ENCODE measurements at regions not wholly inside any gene's neighbourhood (a gene's known extent, or its start where the extent isn't known, plus 50 kb on each side); places are given as distances from the start of the nearest gene placed in this dataset.

DNA sequence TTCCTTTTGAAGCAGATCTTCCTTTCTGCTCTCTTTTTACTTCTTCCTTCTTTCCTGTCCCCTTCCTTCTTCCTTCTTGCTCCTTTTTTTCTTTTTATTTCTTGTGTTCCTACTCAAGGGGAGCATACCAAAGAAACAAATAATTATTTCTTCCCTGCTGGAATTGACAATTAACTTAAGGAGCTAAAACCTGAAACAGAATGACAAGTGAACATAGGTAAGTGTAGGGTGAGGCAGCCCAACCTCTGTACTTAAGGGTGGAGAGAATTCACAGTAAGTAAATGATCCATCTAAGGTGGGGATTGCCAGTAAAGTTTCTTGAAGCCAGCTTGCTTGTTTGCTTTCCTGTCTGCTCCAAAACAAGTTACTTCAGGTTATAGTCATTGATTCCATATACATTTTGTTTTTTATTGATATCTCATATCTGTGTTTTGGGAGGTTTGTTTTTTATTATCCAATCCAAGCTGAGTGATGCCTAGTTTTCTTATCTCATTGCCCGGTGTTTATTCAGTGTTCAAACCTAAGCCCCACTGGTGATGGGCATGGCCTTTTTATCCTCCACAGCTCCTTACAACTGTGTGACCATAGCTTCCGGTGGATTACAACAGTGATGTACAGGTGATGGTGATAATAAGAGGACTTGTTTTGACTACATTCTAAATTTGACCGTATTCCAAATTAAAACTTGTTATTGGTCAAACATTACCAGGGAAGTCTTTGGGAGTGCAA is 133.2 kb upstream of the IVNS1ABP start:
- no peak for DNase-seq (ENCODE audit: extremely low spot score, unreplicated experiment)
- H3K27me3 Mint-ChIP-seq (ENCODE audit: unreplicated experiment): no peaks in the 10 kb centered on the region
- H3K4me1 Mint-ChIP-seq (ENCODE audit: unreplicated experiment): peaks cover 31% of the 10 kb centered on the region
- no peak overlapping the region for H3K4me3 Mint-ChIP-seq (ENCODE audit: unreplicated experiment)
- no peaks in the 10 kb centered on the region for H3K9me3 Mint-ChIP-seq (ENCODE audit: unreplicated experiment)
- TF ChIP-seq, protein P1, sequence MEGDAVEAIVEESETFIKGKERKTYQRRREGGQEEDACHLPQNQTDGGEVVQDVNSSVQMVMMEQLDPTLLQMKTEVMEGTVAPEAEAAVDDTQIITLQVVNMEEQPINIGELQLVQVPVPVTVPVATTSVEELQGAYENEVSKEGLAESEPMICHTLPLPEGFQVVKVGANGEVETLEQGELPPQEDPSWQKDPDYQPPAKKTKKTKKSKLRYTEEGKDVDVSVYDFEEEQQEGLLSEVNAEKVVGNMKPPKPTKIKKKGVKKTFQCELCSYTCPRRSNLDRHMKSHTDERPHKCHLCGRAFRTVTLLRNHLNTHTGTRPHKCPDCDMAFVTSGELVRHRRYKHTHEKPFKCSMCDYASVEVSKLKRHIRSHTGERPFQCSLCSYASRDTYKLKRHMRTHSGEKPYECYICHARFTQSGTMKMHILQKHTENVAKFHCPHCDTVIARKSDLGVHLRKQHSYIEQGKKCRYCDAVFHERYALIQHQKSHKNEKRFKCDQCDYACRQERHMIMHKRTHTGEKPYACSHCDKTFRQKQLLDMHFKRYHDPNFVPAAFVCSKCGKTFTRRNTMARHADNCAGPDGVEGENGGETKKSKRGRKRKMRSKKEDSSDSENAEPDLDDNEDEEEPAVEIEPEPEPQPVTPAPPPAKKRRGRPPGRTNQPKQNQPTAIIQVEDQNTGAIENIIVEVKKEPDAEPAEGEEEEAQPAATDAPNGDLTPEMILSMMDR (IDR thresholded peaks at IDR 0.05): no peak
- H3K27ac Mint-ChIP-seq (ENCODE audit: unreplicated experiment): no peak overlapping the region
- H3K36me3 Mint-ChIP-seq (ENCODE audit: unreplicated experiment): no peaks in the 10 kb centered on the region

DNA sequence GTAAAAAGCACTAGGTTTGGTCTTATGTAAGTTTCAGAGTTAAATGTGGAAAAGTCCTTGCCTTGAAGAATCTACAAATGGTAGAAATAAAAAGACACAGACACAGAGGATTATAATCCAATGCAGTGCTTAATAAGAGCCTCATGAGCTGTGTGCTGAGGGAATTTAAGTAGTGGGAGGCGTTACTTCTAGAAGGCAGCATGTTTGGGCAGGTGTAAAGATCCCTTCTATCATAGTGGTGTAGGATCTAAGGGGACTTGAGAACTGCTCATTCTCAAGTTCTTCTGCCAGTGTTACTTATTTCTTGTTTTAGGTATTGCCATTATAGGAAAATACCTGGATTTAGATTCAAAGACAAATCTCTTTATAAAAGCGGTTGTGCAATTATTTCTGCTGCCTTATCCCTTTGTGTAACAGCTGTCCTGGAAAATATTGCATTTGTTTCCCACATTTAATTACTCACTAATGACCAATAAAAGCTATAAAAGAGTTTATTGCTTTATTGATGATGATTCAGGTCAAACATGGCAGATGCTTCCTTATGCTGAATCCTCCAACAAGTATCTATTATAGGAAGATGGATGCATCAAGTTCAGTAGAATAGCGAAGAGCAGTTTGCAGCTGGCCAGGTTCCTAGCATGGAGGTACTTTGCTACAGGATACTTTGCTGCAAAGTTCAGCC is 132.5 kb upstream of the IVNS1ABP start:
- H3K4me1 Mint-ChIP-seq (ENCODE audit: unreplicated experiment): peaks cover 37% of the 10 kb centered on the region
- TF ChIP-seq, protein P1 (IDR thresholded peaks at IDR 0.05): no peak
- H3K36me3 Mint-ChIP-seq (ENCODE audit: unreplicated experiment): no peaks in the 10 kb centered on the region
- H3K9me3 Mint-ChIP-seq (ENCODE audit: unreplicated experiment): no peaks in the 10 kb centered on the region
- no peak for DNase-seq (ENCODE audit: extremely low spot score, unreplicated experiment)
- H3K4me3 Mint-ChIP-seq (ENCODE audit: unreplicated experiment): no peak overlapping the region
- no peak overlapping the region for H3K27ac Mint-ChIP-seq (ENCODE audit: unreplicated experiment)
- no peaks in the 10 kb centered on the region for H3K27me3 Mint-ChIP-seq (ENCODE audit: unreplicated experiment)

DNA sequence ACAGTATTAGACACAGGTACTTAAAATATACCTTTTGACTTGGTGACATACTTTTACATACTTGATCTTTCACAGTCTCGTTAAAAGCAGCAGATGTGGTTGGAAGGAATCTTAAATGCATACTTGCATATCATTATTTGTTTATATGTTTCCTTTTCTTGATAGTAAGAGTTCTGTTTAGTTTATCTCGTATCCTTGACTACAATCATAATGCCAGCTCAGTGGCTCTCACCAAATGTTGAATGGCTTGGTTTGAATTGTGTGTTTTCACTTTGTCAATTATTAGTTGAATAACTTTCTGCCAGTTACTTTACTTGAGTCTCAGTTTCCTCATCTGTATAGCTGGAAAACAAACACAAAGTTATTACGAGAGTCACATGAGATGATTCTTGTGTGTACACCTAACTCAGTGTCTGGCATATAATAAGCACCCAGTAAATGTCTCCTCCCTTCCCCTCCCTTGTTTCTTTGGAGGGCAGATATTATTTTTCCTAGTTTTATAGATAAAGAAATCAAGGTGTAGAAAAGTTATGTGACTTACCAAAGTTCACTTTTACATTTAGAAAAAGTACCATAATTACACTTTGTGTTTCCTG is 131.6 kb upstream of the IVNS1ABP start:
- H3K36me3 Mint-ChIP-seq (ENCODE audit: unreplicated experiment): no peaks in the 10 kb centered on the region
- TF ChIP-seq, protein P1 (IDR thresholded peaks at IDR 0.05): no peak
- H3K4me1 Mint-ChIP-seq (ENCODE audit: unreplicated experiment): peaks cover 33% of the 10 kb centered on the region
- H3K4me3 Mint-ChIP-seq (ENCODE audit: unreplicated experiment): no peak overlapping the region
- no peaks in the 10 kb centered on the region for H3K9me3 Mint-ChIP-seq (ENCODE audit: unreplicated experiment)
- no peaks in the 10 kb centered on the region for H3K27me3 Mint-ChIP-seq (ENCODE audit: unreplicated experiment)
- DNase-seq (ENCODE audit: extremely low spot score, unreplicated experiment): no peak
- no peak overlapping the region for H3K27ac Mint-ChIP-seq (ENCODE audit: unreplicated experiment)

DNA sequence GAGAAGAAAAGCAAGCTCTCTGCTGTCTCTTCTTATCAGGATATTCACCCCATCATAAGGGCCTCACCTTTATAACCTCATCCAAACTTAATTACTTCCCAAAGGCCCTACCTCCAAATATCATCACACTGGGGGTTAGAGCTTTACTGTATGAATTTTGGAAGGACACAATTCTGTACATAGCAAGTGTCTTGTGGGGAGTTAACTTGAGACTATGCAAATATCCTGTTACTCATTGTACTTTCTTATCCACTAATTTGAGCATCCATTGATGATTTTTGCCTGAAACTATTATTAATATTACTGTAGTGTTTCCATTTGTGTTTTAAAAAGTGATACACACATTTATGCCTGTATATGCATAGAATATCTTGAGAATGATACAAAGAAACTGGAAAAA is 129.1 kb upstream of the IVNS1ABP start:
- TF ChIP-seq, protein P1 (IDR thresholded peaks at IDR 0.05): no peak
- Mint-ChIP-seq H3K27ac (ENCODE audit: unreplicated experiment) (no peak overlapping the region), H3K4me1 (ENCODE audit: unreplicated experiment) (peaks cover 31% of the 10 kb centered on the region), H3K4me3 (ENCODE audit: unreplicated experiment) (no peak overlapping the region), H3K36me3 (ENCODE audit: unreplicated experiment) (no peaks in the 10 kb centered on the region), H3K9me3 (ENCODE audit: unreplicated experiment) (no peaks in the 10 kb centered on the region), H3K27me3 (ENCODE audit: unreplicated experiment) (no peaks in the 10 kb centered on the region)
- no peak for DNase-seq (ENCODE audit: extremely low spot score, unreplicated experiment)

DNA sequence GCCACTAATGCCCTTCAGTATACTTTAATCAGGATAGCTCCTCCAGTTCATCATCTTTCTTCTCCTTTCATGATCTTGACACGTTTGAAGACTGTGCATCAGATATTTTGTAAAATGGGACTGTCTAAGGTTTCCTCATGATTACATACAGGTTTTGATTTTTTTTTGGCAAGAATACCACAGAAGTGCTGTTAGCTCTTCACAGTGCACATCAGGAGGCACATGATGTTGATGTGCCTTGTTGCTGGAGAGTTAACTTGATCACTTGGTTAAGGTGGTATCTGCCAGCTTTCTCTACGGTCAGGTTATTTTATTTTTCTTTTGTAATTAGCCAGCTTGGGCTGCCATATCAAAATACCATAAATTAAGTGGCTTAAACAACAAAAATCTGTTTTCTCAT is 128.6 kb upstream of the IVNS1ABP start:
- Mint-ChIP-seq H3K4me3 (ENCODE audit: unreplicated experiment) (no peak overlapping the region), H3K4me1 (ENCODE audit: unreplicated experiment) (peaks cover 37% of the 10 kb centered on the region), H3K27ac (ENCODE audit: unreplicated experiment) (no peak overlapping the region), H3K9me3 (ENCODE audit: unreplicated experiment) (no peaks in the 10 kb centered on the region), H3K27me3 (ENCODE audit: unreplicated experiment) (no peaks in the 10 kb centered on the region), H3K36me3 (ENCODE audit: unreplicated experiment) (no peaks in the 10 kb centered on the region)
- DNase-seq (ENCODE audit: extremely low spot score, unreplicated experiment): no peak
- TF ChIP-seq, protein P1 (IDR thresholded peaks at IDR 0.05): no peak

Measured in osteocyte (in vitro differentiated cells).